Lung microvascular endothelial cell (primary cell): ENCODE measurements at regions not wholly inside any gene's neighbourhood (a gene's known extent, or its start where the extent isn't known, plus 50 kb on each side); places are given as distances from the start of the nearest gene placed in this dataset.
"Not testable (repeated sequence)": the region's sequence is repeated elsewhere in the genome, so short reads cannot be mapped to it uniquely, and the experiment has no call there.

Experiments used
- DNase-seq, 2 donors: peaks; one replicate each; pipeline versions ENCODE4 v3.0.0 to v3.0.0-alpha.2; 2010; ENCODE audit warnings: low read depth in 2 of 2

GRCh38 chr19:30271816-30272215 lies 100.4 kb upstream of the ZNF536 start:
- no peak for DNase-seq

- no peak for DNase-seq
These were observed 99.6 kb upstream of the ZNF536 start for GRCh38 chr19:30272554-30272953.

DNA sequence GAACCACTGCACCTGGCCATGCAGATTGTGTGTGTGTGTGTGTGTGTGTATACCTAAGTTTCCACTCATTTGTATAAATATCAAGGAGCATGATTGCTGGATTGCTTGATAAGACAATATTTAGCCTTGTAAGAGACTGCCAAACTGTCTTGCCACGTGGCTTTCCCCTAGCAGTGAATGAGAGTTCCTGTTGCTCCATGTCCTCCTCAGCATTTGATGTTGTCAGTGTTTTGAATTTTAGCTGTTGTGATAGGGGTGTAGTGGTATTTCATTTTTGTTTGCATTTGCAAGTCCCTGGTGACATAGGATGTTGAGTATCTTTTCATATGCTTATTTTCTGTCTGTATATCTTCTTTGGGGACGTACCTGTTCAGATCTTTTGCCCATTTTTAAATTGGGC lies 99.0 kb upstream of the ZNF536 start:
- no peak for DNase-seq

DNA sequence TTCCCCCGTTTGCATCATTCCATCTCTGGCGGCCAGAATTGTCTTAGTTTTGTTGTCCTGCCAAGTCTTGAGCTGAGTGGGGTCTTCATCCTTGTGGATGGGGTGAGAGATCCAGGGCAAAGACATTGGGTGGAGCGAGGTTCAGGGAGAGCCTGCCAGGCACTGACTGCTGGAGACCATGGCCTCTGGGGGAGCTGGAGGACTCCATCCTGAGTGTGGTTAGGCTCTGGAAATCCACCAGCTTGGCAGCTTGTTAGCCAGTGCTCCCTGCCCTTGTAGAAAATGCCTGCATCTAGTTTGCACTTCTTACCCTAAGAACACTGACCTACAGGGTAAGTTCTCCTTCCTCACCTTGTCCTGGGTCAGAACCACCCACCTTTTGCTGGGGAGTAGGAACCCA lies 97.2 kb upstream of the ZNF536 start:
- DNase-seq, result no peak

- no peak for DNase-seq
These were observed 95.9 kb upstream of the ZNF536 start for GRCh38 chr19:30276011-30276882.

DNA sequence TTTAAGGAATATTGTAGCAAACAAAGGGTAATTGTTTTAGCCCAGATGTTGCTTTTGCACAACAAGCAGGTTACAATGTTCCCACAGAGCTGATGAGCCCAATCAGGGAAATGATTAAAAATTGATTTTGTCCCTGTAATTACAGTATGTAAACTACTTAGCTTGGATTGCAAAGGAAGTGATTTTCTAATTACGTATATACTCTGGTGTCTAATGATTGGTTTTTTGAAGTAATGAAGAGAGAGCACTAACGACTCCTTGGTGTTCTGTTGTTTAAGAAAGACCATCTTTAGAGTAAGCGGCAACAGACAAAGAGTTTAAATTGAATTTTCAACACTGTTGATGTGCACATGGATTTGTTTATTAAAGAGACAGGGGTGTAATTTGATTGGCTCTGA lies 95.3 kb upstream of the ZNF536 start:
- DNase-seq, result no peak

- no peak for DNase-seq
These were observed 94.0 kb upstream of the ZNF536 start for GRCh38 chr19:30277941-30278881.

- DNase-seq, result no peak
These were observed 93.3 kb upstream of the ZNF536 start for GRCh38 chr19:30278882-30279254.

GRCh38 chr19:30280018-30280417 lies 92.2 kb upstream of the ZNF536 start:
- DNase-seq, result no peak

DNA sequence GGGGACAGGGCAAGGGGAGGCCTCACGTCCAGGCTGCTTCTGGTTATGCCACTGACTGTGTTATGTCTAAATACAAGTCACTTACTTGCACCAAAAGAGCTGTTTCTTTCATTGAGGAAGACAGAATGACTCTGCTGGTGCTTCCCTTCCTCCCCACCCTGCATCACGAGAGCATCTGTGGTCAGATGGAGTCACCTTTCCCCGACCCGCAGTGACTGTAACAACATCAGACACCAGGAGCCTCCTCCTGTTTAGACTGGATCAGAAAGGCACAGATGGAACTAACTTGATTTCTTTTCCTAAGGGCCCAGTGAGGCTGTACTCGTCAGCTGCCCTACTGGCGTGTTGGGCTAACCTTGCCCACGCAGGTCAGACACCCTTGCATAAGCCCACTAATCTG lies 90.3 kb upstream of the ZNF536 start:
- no peak for DNase-seq

DNA sequence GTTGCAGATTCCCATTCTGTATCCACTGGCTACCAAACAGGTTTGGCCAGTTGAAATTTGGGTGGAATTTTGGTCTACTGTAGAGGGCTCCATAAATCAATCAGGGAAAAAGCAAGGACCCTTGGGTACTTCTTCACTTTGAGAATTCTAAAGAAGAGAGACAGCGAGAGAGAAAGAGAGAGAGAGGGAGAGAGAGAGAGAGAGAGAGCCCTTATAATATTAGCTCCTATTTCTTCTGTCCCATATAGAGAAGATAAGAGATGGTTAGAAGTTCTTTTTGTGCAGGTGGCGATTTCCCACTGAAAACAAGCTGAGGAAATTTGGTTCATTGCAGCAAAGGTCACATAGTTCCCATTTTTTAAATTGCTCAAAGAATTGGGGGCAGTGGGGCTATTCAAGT lies 88.6 kb upstream of the ZNF536 start:
- DNase-seq, result no peak

DNA sequence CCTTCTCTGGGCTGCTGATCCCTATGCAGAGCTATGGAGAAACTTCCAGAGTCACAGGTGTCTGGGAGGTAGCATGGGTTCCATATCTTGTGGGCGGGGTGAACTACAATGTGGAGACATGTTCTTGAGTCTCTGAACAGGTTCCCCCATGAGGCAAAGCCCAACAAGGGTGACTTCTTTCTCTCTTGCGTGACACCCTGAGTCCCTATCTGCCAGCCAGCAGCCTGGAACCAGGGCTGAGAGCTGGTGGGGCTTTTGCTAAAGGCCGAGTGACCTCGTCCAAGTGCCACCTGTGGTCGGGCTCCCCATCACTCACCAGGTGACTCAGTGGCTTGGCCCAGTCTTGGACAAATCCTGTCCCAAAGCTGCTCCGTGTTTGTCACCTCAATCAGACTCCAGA lies 88.0 kb upstream of the ZNF536 start:
- DNase-seq, result no peak

DNA sequence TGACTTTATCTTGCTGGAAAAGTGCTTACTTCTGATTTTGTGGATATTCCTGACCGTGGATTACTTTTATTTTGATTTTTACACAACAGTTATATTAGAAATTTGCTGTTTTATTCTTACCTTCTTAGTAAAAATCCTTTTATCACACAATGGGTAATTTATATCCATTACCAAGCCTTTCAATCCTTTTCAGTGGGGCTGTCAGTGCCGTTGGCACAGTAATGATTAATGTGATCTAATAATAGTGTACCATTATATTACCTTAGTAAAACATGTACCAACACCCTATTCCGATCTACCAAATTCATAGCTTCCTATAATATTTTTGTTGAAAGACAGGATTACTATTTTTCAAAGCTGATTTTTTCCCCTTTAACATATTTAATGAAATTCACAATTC lies 87.3 kb upstream of the ZNF536 start:
- no peak for DNase-seq

- DNase-seq, result no peak
These were observed 85.8 kb upstream of the ZNF536 start for GRCh38 chr19:30286378-30286777.

GRCh38 chr19:30287259-30287658 lies 84.9 kb upstream of the ZNF536 start:
- DNase-seq, result no peak

- DNase-seq, result no peak
These were observed 84.2 kb upstream of the ZNF536 start for GRCh38 chr19:30287973-30288372.

- no peak for DNase-seq
These were observed 83.3 kb upstream of the ZNF536 start for GRCh38 chr19:30288911-30289310.

DNA sequence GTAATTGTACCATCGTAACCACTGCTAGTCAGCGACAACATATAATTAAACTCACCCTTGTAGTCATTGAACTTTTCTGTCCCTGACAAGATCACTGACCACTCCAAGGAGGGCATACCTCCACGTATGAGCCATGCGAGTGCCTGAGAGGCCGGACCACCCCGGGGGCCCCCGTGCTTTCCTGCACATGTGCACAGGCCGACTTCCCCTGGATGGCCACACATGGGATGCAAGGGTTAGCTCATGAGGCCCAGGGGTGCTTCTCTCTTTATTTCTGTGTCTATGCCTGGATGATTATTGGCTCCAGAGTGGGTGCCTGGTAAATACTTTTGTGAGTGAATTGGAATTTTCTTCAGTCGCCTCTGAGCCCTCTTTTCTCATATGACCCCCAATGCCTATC lies 82.8 kb upstream of the ZNF536 start:
- no peak for DNase-seq

DNA sequence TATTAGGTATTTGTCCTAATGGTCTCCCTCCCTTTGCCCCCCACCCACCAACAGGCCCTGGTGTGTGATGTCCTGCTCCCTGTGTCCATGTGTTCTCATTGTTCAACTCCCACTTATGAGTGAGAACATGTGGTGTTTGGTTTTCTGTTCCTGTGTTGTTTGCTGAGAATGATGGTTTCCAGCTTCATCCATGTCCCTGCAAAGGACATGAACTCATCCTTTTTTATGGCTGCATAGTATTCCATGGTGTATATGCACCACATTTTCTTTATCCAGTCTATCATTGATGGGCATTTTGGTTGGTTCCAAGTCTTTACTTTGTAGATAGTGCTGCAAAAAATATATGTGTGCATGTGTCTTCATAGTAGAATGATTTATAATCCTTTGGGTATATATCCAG lies 81.4 kb upstream of the ZNF536 start:
- not testable (repeated sequence) for DNase-seq

DNA sequence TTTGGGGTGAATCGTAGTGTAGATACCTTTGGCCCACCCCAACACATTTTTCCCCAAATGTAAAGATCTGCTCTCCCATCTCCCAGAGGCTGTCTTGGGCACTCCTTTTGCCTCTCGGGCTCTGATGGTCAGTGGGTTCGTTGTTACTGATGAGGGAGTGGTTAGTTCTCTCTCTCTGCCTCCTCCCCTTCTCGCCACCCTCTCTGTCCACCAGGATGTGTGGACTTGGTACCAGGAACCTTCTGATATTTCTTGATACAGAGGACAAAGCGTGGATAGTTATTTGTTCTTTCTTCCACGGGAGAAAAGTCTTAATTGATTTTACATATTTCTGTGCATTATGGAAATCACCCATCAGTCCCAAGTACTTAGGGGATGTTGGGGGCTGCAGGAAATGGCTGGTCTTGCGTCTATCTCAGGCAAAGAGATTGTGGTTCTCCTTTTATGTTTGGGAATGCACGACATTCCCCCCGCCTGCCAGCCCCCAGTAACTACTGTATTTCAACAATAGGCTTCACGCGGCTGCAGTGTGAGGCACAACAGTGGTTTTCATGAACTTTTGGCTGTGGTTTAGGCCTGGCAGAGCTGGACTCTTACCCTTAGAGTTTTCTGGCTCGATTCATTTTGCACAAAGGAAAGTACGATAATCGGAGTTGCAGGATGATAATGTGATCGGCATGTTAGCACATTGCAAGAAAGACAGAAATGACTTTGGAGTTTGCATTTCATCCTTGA lies 79.0 kb upstream of the ZNF536 start:
- DNase-seq, result no peak

- no peak for DNase-seq
These were observed 74.2 kb upstream of the ZNF536 start for GRCh38 chr19:30297969-30298368.

GRCh38 chr19:30303131-30303654 lies 69.0 kb upstream of the ZNF536 start:
- no peak for DNase-seq
